Omental fat pad (tissue), 3 donors: ENCODE measurements at regions not wholly inside any gene's neighbourhood (a gene's known extent, or its start where the extent isn't known, plus 50 kb on each side); places are given as distances from the start of the nearest gene placed in this dataset.

ENCODE experiments used
- ATAC-seq: fragments of 150-250 bp; one replicate; pipeline ENCODE4 v1.9.1; 2016; ENCODE audit warnings: mild to moderate bottlenecking, moderate library complexity; ENCODE audit not compliant: low FRiP score
- DNase-seq: peaks from one replicate; pipeline ENCODE4 v3.0.0-alpha.2; 2019; ENCODE audit warnings: low spot score
- CTCF ChIP-seq, 3 donors: fragments of 450-650 bp; IDR thresholded peaks; one replicate each; pipeline ENCODE4 v1.5.1; 2016 to 2017; ENCODE audit warnings: antibody characterized with exemption in 3 of 3, mild to moderate bottlenecking in 3 of 3, moderate library complexity in 2 of 3

DNA sequence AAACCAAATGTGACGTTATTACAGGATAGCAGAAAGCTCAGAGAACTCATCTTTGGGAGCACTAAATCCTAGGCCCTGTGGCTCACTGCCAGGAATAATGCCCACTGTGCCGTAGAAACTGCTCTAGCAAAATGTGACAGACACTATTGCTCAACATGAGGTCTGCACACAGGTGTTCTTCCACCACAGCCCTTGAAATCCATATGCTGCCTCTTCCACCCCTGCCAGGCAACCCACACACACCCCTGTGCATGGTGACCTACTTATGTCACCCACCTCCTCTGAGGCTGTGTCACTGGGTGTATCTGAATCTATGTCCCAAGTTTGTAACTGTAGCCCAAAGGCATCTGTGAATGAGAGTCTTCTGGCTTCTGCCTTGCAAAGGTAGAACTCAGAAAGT lies 66.1 kb upstream of the MBOAT2 start:
- no peak for TF ChIP-seq CTCF (IDR thresholded peaks at IDR 0.05)
- no peak for ATAC-seq
- DNase-seq: no peak

DNA sequence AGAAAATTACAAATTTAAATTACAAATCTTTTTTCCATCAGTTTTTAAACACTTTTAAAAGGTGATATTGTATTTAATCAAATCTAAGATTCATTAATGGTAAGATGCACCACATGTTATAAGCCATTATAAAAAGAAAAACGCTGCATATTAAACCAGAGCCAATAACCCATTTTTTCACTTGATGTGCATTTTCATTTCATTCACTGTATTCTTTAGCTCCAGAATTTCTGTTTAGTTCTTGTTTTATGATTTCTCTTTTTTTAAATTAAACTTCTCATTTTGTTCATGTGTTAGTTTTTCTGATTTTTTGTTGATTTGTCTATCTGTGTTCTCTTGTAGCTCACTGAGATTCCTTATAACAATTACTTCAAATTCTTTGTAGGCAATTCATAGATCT lies 62.4 kb upstream of the MBOAT2 start:
- no peak for ATAC-seq
- DNase-seq: no peak
- TF ChIP-seq CTCF (IDR thresholded peaks at IDR 0.05): no peak

DNA sequence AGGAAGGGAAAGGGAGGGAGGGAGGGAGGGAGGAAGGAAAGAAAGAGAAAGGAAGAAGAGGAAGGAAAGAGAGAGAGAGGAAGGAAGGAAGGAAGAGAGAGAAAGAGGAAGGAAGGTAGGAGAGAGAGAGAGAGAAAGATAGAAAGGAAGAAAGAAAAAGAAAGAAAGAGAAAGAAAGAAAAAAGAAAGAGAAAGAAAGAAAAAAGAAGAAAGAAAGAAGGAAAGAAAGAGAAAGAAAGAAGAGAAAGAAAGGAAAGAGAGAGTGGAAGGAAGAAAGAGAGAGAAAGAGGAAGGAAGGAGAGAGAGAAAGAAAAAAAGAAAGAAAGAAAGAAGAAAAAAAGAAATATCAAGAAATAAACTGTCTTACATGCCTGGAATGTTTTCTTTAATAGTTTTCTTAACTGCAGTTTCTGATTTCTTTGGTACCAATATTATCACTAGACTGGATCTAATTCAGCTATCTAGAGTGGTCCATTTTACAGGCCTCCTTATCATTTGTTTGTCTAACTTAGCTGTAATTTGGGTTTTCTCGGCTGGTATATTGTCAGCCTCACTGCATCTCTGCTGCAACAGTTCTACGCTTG lies 59.6 kb upstream of the MBOAT2 start:
- no peak for TF ChIP-seq CTCF (IDR thresholded peaks at IDR 0.05)
- no peak for DNase-seq
- no peak for ATAC-seq

GRCh38 chr2:9060819-9061218 lies 57.3 kb upstream of the MBOAT2 start:
- no peak for ATAC-seq
- no peak for DNase-seq
- no peak for TF ChIP-seq CTCF (IDR thresholded peaks at IDR 0.05)

DNA sequence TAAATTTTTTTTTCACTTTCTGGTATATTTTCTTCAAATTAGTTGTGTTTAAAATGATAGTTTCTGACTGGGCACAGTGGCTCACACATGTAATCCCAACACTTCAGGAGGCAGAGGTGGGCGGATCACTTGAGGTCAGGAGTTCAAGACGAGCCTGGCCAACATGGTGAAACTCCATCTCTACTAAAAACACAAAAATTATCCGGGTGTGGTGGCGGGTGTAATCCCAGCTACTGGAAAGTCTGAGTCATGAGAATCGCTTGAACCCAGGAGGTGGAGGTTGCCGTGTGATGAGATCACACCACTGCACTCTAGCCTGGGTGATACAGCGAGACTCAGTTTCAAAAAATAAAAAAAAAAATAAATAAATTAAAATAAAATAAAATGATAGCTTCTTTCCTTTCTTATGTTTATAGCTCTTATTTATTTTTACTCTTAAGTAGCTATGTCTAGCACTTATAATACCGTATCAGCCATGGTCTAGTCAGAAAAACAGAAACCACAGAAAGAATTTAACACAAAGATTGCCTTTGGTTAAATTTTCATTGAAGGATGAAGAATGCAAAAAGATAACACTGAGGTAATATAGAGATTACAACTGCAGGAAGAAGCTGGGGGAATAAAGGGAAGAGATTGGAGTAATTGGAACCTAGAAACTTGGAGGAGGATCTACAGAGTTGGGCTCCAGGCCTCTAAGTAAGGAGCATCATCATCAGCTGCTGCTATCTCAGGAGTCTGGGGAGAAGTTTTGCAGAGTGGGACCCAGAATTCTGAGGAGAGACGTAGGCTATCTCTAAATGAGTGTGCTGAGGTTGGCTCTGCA lies 54.7 kb upstream of the MBOAT2 start:
- TF ChIP-seq CTCF (IDR thresholded peaks at IDR 0.05): no peak
- ATAC-seq (no peak), DNase-seq (no peak)

DNA sequence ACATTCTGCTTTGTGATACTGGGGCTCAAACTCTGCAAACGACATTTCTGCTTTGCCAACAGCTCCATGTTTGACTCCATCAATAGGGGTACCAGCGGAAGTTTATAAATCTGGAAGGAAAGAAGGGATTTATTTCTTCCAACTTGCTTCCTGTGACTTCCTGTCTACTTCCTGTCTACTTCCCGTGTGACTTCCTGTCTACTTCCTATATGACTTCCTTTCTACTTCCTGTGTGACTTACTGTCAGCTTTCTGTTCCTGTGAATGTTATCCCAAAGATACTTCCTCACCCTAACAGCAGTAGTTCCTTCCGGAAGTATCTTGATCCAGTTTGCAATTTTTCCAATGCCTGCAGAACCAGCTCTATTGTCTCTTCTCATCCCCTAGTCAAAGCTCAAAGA lies 52.0 kb upstream of the MBOAT2 start:
- no peak for DNase-seq
- ATAC-seq: no peak
- no peak for TF ChIP-seq CTCF (IDR thresholded peaks at IDR 0.05)

DNA sequence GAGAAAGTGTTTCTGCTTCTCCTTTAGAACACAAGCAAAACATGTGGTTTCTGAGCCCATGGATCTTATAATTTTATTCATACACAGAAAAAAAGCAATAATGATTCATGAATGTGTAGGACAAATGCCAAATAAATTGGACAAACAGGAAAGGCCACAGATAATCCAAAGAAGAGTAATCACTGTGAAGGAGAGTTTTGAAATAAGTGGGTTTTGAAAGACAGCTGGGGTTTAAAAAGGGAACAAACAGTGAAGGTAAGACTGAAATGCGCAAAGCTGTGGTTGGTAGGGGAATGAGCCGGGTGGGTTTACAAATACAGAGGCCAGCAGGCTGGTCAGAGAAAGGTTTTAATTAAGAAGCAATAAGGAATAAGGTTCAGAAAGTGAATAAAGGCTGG lies 50.0 kb upstream of the MBOAT2 start:
- DNase-seq (no peak), ATAC-seq (no peak)
- TF ChIP-seq CTCF (IDR thresholded peaks at IDR 0.05): no peak
